HG02610 (cell line): ENCODE measurements at regions not wholly inside any gene's neighbourhood (a gene's known extent, or its start where the extent isn't known, plus 50 kb on each side); places are given as distances from the start of the nearest gene placed in this dataset.

Experiments used
- ATAC-seq: cut with Tn5 transposase; IDR thresholded peaks from one replicate; pipeline ENCODE4 v1.9.1; 2021; ENCODE audit warnings: mild to moderate bottlenecking, moderate library complexity; ENCODE audit not compliant: unreplicated experiment

DNA sequence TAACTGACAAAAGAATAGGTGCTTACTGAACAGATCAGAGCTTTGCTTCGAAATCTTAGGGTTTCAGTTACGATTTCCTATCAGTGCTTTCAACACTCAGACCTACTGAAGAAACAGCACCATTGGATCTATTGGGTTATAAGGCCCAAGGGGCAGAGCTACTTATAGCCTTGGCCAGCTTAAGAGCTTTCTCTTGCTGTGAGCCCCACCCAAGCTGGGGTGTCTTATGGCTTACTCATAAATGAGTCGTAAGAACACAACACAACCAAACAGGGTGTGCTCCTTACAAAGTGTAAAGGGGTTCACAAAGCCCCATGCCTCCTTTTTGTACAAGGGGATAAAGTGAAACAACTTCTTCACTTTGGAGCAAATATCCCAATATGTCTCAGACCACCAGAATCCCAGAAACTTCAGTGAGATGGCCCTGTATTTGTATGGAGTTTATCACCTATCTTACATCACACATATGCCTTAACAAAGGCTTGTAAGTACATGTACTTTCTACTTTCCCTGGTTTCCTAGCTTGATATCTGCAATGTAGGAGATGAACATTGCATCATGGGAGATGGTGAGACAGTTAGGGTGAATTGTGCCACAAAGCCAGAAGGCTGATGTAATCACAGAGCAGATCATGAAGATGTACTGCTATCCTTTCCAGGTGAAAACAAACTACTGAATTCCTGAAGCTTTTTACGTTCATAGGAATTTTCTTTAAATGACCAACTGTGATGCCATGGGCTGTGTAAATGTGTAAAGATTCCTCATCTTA, 115.5 kb upstream of the GLI2 start:
- no peak for ATAC-seq

DNA sequence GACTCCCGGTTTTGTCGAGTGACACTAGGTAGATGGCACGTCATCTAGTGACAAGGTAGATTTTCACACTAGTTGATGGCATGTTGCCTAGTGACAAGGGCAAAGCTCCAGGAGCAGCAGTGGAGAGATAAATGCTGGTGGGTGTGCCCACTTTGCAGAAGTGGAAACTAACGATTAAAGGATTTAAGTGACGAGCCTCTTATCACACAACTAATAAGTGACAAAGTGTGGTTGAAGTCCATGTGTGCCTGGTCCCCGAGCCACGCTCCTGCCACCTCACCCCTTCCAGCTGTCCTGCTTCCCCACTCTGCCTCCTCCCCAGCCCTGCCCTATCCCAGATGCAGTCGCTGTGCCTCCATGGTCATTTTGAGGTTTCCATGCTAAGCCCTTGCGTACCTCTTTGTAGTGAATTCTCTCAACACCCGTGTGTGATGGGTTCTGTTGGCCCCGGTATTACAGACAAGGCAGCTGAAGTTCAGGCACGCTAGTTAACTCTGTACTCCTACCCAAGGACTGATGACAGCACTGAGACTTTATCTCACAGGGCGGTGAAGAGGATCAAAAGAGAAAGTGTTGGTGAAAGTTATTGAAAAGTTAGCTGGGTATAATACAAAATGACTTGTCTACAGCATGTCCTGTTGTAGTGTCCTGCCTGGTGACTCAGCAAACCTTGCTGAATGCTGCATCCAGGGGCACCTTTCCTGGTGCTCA, 113.4 kb upstream of the GLI2 start:
- no peak for ATAC-seq

DNA sequence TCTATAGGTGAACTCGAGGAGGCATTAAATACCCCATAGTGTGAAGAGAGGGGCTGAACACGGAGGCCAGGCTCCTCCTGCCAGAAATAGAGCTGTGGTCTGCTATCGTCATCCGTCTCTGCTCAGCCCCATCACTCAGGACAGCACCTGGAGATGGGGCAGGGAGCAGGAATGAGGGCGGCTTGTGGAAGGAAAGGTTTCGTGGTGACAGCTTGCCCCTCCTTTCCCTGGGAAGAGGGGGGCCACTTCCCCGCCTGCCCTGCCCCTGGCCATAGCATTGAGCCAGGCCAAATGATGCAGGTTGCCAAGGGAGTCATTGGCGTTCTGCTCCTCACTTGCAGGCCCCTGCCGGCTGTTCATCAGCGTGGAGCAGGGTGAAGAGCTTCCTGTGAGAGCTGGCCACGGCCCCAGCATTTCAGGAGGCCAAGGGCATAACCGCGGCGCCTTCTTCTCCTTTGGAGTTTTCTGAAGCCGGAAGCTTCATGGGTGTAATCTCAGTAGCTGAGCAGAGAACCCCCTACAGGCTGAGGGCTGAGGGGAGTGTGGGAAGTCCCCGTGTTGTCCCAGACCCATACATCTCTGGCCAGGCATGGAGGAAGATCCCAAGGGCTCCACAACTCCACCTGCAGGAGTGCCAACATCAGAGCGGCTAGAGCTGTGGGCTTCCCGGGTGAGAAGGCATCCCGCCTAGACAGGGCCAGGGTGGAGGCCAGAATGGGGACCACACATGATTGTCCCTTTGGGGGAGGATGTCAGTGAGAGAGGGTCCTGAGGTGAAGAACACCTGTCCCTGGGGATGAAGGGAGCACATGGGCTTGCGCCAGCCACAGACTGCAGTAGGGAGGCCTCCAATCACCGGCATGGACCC, 112.5 kb upstream of the GLI2 start:
- no peak for ATAC-seq

GRCh38 chr2:120624061-120624737, 111.5 kb upstream of the GLI2 start:
- no peak for ATAC-seq

GRCh38 chr2:120624738-120625446, 110.8 kb upstream of the GLI2 start:
- ATAC-seq: no peak

GRCh38 chr2:120625865-120626560, 109.7 kb upstream of the GLI2 start:
- ATAC-seq: no peak

DNA sequence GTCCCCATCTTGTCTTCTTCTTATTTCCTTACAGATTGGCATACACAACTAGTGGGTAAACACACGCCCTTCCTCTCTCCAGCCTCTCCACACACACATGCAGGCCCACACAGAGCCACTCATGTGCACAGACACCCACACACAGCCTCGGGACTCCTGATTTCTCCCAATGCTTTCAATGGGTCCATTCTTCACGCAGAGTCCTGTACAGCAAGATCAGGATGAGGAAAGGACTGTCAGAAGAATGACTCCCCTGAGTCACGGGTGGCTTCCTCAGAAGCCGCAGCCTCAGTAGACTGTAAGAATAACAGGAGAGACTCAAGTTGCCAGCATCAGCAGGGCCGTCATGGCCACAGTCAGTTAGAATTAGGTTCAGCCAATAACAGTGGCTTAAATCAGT, 109.1 kb upstream of the GLI2 start:
- no peak for ATAC-seq

DNA sequence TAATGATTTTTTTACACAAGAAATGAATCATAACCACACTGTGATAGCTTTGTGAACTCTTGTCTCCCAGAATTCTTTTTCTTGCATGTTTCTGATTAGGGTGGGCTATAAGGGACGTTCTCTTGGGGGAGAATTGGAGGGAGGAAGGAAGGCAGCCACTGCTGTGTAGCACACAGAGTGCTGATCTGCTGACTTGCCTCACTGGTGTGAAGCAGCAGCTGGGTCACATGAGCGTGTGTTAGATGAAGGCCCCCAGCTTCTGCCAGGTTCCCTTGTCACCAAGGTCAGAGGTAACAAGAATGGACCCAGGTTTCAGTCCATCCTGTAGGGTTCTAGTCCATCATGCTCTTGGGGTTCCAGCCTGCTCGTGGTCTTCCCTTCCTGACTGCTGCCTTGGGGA, 107.4 kb upstream of the GLI2 start:
- ATAC-seq: no peak

- ATAC-seq: no peak
Observed at GRCh38 chr2:120629241-120629895, 106.3 kb upstream of the GLI2 start.

GRCh38 chr2:120630031-120630701, 105.5 kb upstream of the GLI2 start:
- no peak for ATAC-seq

- no peak for ATAC-seq
Observed at GRCh38 chr2:120631236-120631635, 104.4 kb upstream of the GLI2 start.

- ATAC-seq: no peak
Observed at GRCh38 chr2:120631724-120632123, 103.9 kb upstream of the GLI2 start.

DNA sequence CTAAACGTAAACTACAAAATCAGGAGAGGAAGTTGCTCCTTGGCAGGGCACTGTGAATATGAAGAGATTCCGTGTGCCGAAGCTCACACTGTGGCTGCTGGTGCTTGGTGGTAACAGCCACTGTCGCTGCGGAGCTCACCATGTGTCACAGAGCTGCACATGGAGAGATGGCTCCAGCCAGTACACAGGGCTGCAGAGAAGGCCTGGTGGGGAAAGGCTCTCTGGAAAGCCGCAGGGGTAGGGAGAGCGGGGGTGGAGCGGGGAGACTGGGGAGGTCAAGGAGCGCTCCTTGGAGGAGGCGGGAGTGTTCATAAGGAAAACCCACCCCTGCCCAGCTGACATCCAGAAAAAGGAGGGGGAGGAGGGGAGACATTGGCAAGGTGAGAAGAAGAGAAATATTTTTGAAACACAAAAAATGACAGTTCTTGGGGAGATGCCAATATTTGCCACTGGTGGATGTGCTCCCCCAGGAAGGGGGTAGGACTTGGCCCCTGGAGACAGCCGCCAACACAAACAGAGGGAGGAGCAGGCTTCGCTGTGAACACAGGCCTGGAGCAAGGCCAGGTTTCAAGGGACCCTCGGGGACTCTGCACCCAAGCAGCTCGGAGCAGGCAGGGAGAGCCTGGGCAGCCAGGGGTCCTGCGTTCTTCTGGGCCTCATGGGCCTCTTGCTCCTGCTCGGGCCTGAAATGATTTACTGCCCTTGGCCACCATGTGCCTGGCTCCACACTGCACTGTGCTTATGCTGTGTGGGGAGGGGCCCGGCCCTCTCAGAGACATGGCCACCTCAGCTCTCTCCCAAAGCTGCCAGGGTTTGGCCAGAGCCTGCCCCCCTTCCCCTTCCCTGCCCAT, 102.6 kb upstream of the GLI2 start:
- ATAC-seq: no peak

DNA sequence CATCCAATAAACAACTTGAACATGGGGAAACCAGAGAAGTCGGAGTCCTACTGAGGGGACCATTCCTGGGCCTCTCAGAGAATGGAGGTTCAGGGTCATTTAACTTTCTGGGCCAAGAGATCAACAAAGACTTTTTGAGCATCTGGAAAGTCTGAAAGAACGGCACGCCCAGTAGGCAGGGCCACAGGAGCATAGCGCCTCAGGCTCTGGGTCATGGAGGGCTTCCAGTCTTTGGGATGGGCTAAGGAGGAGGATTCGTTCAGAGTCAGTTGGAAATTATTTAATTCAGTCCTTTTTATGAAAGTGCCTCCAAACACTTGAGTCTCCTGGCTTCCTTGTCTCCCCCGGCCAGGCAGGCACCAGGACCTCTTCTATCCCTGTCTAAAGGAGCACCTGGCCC, 101.1 kb upstream of the GLI2 start:
- no peak for ATAC-seq

DNA sequence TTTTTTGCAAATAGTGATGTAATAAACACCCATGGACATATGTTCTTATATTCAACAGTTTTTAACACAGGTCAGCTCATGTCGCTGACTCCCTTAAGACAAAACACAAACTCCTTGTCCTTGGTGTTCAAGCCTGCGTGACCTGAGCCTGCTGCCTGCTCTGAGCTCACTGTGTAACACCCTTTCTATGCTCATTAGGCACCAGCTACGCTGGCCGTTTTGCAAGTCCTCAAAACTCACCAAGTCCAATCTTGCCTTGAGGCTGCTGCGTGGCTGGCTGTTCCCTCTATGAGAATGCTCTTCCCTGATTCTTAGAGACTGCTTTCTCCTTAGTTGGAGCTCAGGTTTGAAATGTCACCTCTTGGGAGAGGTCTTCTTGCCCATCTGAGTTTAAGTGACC, 100.5 kb upstream of the GLI2 start:
- ATAC-seq: no peak

DNA sequence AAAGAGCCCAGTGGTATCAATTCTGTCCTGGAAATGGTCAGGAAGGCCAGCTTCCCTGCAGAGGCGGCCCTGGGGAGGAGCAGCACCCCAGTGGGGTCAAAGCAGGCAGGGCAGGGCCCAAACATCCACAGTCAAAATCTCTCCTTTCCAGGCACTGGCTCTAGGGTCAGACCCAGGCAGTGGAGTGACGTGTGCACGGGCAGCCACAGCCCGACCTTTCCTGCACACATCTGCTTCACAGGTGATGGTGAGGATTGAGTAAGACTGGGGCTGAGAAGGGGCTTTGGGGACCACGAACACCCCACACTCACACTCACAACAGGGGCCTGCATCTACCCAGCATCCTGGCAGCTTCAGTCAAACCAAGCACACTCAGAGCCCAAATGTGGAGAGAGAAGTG, 97.8 kb upstream of the GLI2 start:
- no peak for ATAC-seq

DNA sequence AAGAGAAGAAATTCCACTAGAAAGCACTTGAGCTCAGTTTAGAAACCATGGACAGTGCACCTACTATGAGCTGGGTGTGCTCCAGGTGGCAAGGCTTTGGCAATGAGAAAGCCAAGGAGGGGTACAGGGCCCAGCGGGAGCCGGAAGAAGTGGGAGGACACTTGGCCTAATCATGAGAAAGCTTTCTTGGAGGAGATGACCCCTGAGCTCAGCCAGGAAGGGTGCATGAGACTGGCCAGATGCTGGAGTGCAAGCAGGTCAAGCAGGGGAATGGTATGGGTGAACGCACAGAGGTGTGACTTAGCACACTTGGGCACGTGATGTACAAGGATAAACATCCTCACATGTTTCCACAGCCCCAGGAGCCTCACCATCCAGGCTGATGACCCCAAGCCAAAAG, 97.2 kb upstream of the GLI2 start:
- ATAC-seq: no peak

GRCh38 chr2:120641366-120641771, 94.3 kb upstream of the GLI2 start:
- no peak for ATAC-seq
